ENCODE measurements at regions not wholly inside any gene's neighbourhood (a gene's known extent, or its start where the extent isn't known, plus 50 kb on each side); places are given as distances from the start of the nearest gene placed in this dataset.

DNA sequence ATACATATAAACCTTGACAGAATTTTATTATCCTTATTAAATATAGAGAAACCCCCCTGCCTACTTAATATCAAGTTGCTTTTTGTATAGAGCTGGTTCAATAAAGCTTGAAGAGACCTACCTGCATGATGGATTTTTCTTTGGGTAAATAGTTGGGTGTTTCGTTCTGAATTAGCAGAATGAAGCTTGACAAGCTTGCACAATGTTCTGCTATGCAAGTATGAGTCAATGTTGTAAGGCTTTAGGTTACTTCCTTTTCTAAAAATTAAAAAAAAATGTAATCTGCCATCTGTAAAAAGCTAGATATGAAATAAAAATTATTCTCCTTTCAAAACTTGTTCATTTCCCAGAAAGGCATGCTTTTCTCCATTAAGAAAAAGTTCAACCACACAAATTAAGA, 1662.6 kb upstream of the SEL1L start:
- Histone ChIP-seq H3K36me3 (ENCODE audit: low read depth) (no peaks in the 10 kb centered on the region), H3K4me3 (no peak overlapping the region), H3K9me3 (no peaks in the 10 kb centered on the region), H3K4me1 (ENCODE audit: low read depth) (no peaks in the 10 kb centered on the region)
- DNase-seq = no peak
- TF ChIP-seq, protein P1, sequence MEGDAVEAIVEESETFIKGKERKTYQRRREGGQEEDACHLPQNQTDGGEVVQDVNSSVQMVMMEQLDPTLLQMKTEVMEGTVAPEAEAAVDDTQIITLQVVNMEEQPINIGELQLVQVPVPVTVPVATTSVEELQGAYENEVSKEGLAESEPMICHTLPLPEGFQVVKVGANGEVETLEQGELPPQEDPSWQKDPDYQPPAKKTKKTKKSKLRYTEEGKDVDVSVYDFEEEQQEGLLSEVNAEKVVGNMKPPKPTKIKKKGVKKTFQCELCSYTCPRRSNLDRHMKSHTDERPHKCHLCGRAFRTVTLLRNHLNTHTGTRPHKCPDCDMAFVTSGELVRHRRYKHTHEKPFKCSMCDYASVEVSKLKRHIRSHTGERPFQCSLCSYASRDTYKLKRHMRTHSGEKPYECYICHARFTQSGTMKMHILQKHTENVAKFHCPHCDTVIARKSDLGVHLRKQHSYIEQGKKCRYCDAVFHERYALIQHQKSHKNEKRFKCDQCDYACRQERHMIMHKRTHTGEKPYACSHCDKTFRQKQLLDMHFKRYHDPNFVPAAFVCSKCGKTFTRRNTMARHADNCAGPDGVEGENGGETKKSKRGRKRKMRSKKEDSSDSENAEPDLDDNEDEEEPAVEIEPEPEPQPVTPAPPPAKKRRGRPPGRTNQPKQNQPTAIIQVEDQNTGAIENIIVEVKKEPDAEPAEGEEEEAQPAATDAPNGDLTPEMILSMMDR (IDR thresholded peaks at IDR 0.05) = no peak
- ATAC-seq = no peak
- intact Hi-C loops (cut with DNase I, micrococcal nuclease) = no loop called here

DNA sequence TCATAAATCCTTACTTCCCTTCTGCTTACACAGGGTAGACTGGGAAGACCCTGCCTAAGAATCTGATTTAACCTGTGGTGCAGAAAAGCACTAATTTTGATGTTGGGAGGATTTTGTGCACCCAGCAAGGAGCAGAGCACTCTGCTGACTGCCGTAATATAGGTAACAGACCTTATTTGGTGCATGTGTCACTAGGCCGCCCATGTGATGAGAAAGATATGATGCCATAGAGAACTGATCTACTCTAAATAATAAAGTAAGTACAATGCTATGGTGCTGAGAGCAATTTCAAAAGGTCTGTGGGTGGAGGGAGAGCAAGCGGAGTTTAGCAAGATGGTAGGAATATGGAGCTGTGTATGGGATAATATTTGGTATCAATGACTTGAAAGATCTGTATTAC, 1663.6 kb upstream of the SEL1L start:
- TF ChIP-seq, protein P1 (IDR thresholded peaks at IDR 0.05) = no peak
- H3K9me3 ChIP-seq = no peaks in the 10 kb centered on the region
- H3K4me1 ChIP-seq (ENCODE audit: low read depth) = no peaks in the 10 kb centered on the region
- no peak for DNase-seq
- H3K36me3 ChIP-seq (ENCODE audit: low read depth) = no peaks in the 10 kb centered on the region
- intact Hi-C loops (cut with DNase I, micrococcal nuclease) = no loop called here
- no peak for ATAC-seq
- no peak overlapping the region for H3K4me3 ChIP-seq

DNA sequence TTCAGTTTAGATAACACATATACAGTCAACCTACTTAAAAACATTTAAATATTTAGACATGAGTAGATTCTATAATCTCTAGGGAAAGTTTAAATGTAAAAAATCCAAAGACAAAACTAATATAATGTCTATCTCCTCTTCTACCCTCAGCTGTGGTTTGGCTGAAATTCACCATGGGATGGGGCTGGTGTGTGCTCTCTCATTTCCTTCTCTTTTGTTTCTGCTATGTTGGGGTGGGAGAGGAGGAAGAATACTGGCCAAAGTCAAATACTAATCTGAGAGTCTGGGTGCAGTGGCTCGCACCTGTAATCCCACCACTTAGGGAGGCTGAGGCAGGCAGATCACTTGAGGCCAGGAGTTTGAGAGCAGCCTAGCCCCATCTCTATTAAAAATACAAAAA, 1673.9 kb upstream of the SEL1L start:
- Histone ChIP-seq H3K4me3 (no peak overlapping the region), H3K4me1 (ENCODE audit: low read depth) (no peaks in the 10 kb centered on the region), H3K9me3 (no peaks in the 10 kb centered on the region), H3K36me3 (ENCODE audit: low read depth) (no peaks in the 10 kb centered on the region)
- TF ChIP-seq, protein P1 (IDR thresholded peaks at IDR 0.05) = no peak
- DNase-seq (no peak), ATAC-seq (no peak)
- intact Hi-C loops (cut with DNase I, micrococcal nuclease) = no loop called here

DNA sequence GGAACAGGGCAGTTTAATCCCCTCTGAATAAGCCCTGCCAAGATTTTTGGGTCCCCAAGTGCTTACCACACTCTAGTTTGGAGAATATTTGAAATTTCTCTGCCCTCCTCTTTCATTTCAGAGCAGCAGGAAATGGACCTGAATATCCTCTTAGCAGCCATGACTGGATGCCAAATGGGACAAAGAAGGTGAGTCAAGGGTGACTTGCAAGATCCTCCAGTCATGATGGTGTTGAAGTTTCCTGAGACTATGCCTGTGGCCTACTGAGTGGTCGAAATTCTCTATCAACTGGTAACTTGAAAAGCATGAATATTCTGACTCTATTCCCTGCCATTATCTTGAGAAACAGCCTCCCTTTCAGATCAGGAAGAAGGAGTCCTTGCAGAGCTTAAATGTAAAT, 1674.7 kb upstream of the SEL1L start:
- H3K36me3 ChIP-seq (ENCODE audit: low read depth) = no peaks in the 10 kb centered on the region
- no peak overlapping the region for H3K4me3 ChIP-seq
- no peaks in the 10 kb centered on the region for H3K4me1 ChIP-seq (ENCODE audit: low read depth)
- no peak for DNase-seq
- intact Hi-C loops (cut with DNase I, micrococcal nuclease) = no loop called here
- TF ChIP-seq, protein P1 (IDR thresholded peaks at IDR 0.05) = no peak
- no peaks in the 10 kb centered on the region for H3K9me3 ChIP-seq
- ATAC-seq = no peak

DNA sequence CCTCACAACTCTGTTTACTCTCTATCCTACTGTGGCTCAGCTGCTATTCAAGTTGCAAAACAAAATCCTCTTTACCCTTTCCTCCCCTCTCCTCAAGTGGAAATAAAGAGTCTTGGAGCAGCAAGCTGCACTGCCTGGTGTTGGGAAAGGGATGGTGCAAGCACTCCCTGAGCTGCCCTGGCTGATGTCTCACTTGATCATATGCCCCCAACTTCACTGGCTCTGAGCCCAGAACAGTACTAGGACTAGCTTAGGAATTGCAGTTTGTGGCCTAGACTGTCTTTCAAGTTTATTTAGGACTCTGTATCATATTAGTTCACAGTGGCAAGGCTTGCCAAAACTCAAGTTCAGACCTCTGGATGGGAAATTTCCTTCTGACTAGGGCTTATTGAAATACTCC, 1683.8 kb upstream of the SEL1L start:
- peak in 1 of 3 donors; percentile 32 for DNase-seq
- H3K4me1 ChIP-seq (ENCODE audit: low read depth) = no peaks in the 10 kb centered on the region
- TF ChIP-seq, protein P1 (IDR thresholded peaks at IDR 0.05) = no peak
- peak; percentile 36 for ATAC-seq
- H3K9me3 ChIP-seq = no peaks in the 10 kb centered on the region
- no peak overlapping the region for H3K4me3 ChIP-seq
- intact Hi-C loops (cut with DNase I, micrococcal nuclease) = no loop called here
- H3K36me3 ChIP-seq (ENCODE audit: low read depth) = no peaks in the 10 kb centered on the region

DNA sequence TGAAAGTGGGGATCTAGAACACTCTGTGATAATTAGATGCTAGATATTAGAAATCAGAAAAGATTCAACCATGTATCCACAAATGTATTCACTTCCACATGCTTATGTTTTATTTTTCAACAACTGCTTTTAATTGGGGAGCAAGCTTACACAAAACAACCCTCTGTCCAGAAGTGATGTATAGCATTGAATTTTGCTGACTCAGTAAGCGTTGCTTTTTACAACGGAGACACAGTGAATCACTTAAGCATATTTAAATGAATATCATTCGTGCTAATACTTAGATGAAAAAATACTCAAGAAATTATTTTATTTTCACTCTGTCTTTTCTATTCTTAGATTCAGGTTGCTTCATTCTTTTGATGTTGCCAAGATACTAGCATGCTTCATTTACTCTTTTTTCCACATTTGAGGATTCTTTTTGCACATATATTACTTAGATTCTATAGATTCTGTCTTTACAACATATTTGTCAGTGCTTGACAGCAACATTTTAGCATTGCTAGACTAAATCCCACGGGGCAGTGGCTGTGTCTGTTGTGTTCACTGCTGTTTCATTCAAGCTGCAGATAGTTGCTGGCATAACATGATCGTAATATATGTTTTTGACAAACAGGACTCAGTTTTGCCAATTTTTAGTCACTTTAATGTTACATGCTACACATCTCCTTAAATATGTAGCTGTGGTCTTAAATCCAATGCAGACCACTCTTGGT, 1714.4 kb upstream of the SEL1L start:
- DNase-seq (no peak), ATAC-seq (no peak)
- peaks cover 4% of the 10 kb centered on the region for H3K9me3 ChIP-seq
- TF ChIP-seq, protein P1 (IDR thresholded peaks at IDR 0.05) = no peak
- intact Hi-C loops (cut with DNase I, micrococcal nuclease) = no loop called here
- no peak overlapping the region for H3K4me3 ChIP-seq
- no peaks in the 10 kb centered on the region for H3K36me3 ChIP-seq (ENCODE audit: low read depth)
- no peaks in the 10 kb centered on the region for H3K4me1 ChIP-seq (ENCODE audit: low read depth)

Measured in mucosa of descending colon (tissue), 3 donors.